Astrocyte of the spinal cord (primary cell): ENCODE measurements at regions not wholly inside any gene's neighbourhood (a gene's known extent, or its start where the extent isn't known, plus 50 kb on each side); places are given as distances from the start of the nearest gene placed in this dataset.

Source experiments
- DNase-seq: peaks from one replicate; pipeline ENCODE4 v3.0.0; 2011; ENCODE audit warnings: low read depth, low spot score
- H3K4me3 ChIP-seq: 2 replicates; pipeline ENCODE4 v1.5.1; 2011; ENCODE audit warnings: low read depth, mild to moderate bottlenecking, low read length, moderate library complexity
- in situ Hi-C: cut with HindIII; loops from 2 replicates; pipeline ENCODE4 v1.10.0; 2017; ENCODE audit warnings: low sequenced_read_pairs
- TF ChIP-seq, protein P1 (sequence below): IDR thresholded peaks from 2 replicates; pipeline ENCODE4 v1.5.1; 2012; ENCODE audit warnings: low read depth, mild to moderate bottlenecking, low read length, inconsistent platforms

DNA sequence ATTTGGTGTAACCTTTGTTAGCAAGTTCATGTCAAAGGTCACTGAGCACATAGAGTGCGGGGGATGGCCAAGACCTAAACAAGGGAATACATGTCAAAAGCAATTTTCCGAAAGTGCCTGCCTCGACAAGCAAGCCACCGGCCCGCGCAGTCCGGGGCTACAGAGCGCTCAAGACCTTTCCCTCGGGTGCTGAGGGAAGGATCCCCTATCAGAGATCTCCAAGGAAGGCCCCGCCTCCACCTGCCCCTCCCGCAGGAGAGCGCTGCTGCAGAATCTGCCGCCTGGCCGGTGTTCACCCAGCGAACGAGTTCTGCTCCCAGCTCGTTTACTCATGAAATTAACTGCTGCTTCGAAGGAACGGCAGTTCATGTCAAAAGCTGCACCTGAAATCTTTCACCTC is 252.7 kb downstream of the BMP7 start:
- TF ChIP-seq, protein P1, sequence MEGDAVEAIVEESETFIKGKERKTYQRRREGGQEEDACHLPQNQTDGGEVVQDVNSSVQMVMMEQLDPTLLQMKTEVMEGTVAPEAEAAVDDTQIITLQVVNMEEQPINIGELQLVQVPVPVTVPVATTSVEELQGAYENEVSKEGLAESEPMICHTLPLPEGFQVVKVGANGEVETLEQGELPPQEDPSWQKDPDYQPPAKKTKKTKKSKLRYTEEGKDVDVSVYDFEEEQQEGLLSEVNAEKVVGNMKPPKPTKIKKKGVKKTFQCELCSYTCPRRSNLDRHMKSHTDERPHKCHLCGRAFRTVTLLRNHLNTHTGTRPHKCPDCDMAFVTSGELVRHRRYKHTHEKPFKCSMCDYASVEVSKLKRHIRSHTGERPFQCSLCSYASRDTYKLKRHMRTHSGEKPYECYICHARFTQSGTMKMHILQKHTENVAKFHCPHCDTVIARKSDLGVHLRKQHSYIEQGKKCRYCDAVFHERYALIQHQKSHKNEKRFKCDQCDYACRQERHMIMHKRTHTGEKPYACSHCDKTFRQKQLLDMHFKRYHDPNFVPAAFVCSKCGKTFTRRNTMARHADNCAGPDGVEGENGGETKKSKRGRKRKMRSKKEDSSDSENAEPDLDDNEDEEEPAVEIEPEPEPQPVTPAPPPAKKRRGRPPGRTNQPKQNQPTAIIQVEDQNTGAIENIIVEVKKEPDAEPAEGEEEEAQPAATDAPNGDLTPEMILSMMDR: no peak
- in situ Hi-C loops: no loop called here
- H3K4me3 ChIP-seq: no peak overlapping the region
- DNase-seq: no peak

DNA sequence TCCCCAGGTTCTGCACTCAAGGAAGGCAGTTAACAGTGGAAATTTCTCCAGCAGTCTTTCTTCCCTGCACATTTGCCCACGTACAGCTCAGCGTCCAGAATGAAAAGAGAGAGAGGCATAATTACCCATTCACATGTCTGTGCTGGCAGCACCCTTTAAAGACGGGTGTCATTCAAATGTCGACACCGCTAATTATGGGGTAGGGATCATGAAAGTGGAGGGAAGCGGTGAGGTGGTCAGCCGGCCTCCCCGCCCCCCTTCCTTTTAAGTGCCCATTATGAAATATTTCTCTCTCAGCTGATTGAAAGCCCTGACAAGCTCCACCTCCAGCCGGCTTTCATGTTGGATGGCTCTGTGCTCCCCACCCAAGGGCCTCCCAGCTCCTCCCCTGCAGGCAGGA is 246.1 kb downstream of the BMP7 start:
- no peak overlapping the region for H3K4me3 ChIP-seq
- in situ Hi-C loops: no loop called here
- no peak for DNase-seq
- TF ChIP-seq, protein P1: no peak

DNA sequence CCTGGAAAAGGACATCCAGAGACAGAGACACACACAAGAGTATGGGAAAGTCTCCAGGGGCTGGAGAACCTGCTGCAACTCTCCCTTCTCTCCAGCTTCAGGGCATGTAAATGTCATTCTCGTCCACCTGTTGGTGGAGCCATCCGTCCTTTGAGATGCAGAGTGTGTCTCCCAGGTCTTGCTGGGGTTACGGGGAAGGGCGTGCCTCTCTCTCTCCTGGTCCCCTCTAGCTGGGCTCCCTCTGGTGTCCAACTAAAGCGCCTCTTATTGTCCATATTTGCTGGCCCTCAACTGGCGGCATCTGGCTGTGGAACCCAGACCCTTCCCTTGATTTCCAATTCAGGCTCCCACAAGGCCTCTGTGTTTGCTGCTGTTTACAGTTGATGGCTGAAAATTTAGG is 244.1 kb downstream of the BMP7 start:
- TF ChIP-seq, protein P1: no peak
- no peak for DNase-seq
- H3K4me3 ChIP-seq: no peak overlapping the region
- in situ Hi-C loops: no loop called here

DNA sequence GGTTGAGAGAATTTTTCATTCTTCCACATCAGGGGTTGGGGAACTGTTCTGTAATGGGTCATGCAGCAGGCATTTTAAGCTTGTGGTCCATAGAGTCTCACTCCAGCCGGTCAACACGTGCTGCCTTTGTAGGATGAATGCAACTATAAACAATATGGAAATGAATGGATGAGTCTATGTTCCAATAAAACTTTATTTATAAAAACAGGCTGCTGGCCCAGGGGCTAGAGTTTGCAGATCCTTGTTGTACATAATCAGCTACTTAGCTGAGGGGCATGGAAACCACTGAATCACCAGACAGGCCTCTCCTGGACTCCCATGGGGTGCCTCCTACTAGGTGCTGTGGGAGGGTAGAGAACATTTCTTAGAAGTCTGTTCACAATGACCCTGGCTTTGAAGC is 243.4 kb downstream of the BMP7 start:
- H3K4me3 ChIP-seq: no peak overlapping the region
- TF ChIP-seq, protein P1: no peak
- in situ Hi-C loops: no loop called here

DNA sequence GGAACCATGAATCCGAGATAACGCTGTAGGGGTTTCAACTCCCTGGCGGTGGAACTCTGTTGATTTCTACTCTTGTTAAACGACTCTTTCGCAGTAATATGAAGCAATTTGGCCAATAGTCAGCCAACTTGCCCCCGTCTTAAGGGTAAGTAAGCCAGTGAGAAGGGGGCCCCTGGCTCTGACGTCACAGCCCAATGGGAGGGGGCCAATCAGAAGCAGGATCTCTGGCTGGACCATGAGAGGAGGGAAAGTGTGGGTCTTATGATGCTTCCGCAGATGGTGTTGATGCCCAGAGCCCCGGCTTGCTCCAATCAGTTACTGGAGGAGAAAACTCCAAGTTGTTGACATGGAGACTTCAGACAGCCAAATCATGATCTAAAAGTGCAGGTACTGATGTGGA is 242.4 kb downstream of the BMP7 start:
- in situ Hi-C loops: no loop called here

More for the DNA sequence above, 243.4 kb downstream of the BMP7 start:
- DNase-seq: no peak

DNA sequence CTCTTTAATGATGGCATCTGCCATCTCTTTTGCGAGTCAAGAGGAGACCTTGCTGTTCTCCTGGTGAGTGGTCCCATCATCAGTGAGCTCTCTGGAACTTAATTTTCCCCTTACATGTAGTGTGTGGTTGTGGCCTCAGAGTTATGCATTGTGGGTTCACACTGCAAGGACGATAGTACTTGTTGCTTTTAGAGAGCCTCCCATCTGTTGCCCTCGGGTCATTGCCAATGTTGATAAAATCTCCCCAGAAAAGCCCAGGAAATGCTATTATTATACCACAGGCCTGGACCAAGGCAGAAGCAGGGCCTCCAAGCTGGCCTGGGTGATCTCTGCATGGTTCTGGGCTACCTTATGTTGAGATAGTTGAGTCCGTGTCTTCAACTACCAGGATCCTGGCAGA is 241.6 kb downstream of the BMP7 start:
- in situ Hi-C loops: no loop called here
- H3K4me3 ChIP-seq: no peak overlapping the region
- TF ChIP-seq, protein P1: no peak
- DNase-seq: no peak

More for the DNA sequence above, 242.4 kb downstream of the BMP7 start:
- no peak for DNase-seq
- no peak overlapping the region for H3K4me3 ChIP-seq
- TF ChIP-seq, protein P1: no peak

DNA sequence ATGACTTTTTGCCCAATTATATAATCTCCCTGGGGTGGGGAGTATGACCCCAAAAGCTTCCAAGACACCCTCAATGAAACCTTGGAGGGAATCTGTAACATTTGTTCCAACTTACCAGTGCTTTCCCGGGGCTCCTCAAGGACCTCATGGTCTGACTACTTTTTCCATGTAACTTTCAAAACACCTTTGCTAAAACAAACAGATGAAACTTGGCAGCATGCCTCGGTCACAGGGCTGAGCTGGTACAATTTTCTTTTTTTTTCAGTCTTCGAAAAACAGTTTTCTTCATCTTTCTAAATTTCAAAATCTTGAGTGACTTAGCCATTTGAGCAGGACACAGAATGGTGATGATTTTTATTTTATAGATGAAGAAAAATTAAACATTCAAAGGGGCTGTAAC is 241.2 kb downstream of the BMP7 start:
- DNase-seq: no peak
- H3K4me3 ChIP-seq: no peak overlapping the region
- in situ Hi-C loops: no loop called here
- TF ChIP-seq, protein P1: no peak
